Hindlimb muscle (tissue), 1 donor: ENCODE measurements at regions not wholly inside any gene's neighbourhood (a gene's known extent, or its start where the extent isn't known, plus 50 kb on each side); places are given as distances from the start of the nearest gene placed in this dataset.

Source experiments
- DNase-seq: peaks from one replicate; pipeline ENCODE4 v3.0.0-alpha.2; 2013

DNA sequence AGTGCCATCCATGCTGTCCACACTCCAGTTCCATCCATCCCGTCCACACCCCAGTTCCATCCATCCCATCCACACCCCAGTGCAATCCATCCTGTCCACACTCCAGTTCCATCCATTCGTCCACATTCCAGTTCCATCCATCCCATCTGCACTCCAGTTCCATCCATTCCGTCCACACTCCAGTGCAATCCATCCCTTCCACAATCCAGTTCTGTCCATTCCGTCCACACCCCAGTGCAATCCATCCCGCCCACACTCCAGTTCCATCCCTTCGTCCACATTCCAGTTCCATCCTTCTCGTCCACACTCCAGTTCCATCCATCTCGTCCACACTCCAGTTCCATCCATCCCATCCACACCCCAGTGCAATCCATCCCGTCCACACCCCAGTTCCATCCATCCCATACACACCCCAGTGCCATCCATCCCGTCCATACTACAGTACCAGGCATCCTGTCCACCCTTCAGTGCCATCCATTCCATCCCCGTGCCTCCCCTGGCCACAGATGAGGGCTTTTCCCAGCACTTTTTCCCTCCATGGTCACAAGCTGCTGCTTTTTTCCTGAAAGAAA is 704.0 kb downstream of the BRD1 start:
- DNase-seq = no peak

- no peak for DNase-seq
Observed at GRCh38 chr22:49119551-49119952, 708.1 kb downstream of the BRD1 start.

DNA sequence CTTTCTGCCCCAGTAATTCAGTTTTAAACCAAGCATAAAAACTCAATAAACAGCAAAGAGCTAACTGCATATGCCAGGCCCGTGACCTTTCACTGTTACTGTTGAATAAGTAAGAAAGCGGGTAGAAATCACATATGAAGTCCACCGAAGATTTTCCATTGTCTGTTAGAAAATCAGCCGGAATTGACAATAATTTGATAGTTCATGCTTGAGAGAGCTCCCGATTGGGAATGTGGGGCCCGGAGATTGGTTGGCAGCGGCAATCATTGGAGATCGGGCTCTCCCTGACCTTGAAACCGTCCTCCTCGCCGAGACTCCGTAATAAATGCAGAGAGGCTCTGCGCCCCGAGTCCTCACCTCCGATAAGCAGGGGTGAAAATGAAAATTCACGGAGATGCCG is 709.6 kb downstream of the BRD1 start:
- DNase-seq = no peak

GRCh38 chr22:49117486-49117885 is 710.2 kb downstream of the BRD1 start:
- DNase-seq = no peak

- DNase-seq = no peak
Observed at GRCh38 chr22:49116486-49117120, 711.1 kb downstream of the BRD1 start.

DNA sequence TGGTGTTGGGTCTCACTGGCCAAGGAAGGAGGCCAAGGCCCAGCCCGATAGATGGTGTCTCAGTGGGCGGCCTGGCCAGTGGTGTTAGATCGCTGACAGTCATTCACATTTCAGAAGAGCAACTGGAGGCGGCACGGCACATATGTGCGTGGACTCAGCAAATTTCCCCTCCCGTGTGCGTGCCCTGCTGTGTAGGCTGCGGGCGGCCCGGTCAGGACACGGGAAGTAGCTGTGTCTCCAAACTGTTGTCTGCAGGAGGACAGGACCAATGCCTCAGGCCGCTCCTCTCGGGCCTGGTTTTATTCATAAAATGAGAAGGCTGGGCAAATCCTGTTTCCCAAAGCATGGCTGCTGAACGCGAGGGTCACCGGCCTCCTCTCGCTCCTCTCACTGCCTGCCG is 711.7 kb downstream of the BRD1 start:
- no peak for DNase-seq

GRCh38 chr22:49115197-49115596 is 712.5 kb downstream of the BRD1 start:
- DNase-seq = no peak

- no peak for DNase-seq
Observed at GRCh38 chr22:49113758-49114157, 713.9 kb downstream of the BRD1 start.

- DNase-seq = no peak
Observed at GRCh38 chr22:49112661-49113626, 714.7 kb downstream of the BRD1 start.

- DNase-seq = no peak
Observed at GRCh38 chr22:49112176-49112575, 715.5 kb downstream of the BRD1 start.

DNA sequence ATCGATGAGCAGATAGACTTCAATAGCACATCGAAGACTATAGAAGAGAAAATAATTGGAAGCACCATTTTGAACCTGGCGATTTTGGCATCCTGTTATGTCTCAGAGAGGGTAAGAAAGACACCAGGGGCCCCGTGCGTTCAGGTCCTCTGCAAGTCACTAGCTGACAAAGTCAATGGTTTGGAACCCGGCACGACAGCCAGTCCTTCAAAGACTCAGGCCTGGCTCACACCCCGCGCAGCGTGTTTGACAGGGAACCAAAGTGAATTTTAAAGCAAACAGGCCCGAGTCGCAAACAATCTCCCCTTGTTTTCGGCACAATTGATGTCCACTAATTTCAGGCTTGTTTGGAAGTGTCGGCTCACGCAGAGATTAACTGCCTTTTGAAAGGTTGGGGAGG is 716.6 kb downstream of the BRD1 start:
- DNase-seq = no peak

- no peak for DNase-seq
Observed at GRCh38 chr22:49108636-49109315, 718.9 kb downstream of the BRD1 start.

DNA sequence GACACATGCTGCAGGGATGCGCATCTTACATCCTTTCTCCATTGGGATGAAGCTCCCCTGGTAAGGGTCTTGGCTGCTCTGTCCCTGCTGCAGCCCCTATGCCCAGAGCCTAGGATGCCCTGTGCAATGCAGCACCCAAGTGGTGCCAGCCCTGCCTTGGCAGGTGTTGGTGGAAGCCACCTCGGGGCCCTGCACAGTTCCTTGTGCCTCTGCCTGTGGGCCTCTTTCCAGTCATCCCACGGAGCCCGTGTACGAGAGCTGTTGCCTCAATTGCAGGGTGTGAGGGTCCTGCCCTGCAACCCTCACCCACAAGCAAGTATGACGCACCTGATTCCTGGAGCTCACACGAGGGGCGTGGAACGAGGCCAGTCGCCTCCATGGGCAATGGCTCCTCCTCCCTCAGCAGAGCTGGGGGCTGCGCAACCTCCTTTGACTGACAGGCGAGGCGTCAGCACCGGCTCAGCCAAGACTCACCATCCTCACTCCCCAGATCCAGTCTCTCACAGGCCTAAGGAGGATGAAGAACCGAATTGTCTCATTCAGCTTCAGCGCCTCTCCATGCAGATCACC is 719.6 kb downstream of the BRD1 start:
- no peak for DNase-seq

- no peak for DNase-seq
Observed at GRCh38 chr22:49107561-49107960, 720.1 kb downstream of the BRD1 start.

GRCh38 chr22:49106842-49107152 is 720.9 kb downstream of the BRD1 start:
- DNase-seq = no peak

- no peak for DNase-seq
Observed at GRCh38 chr22:49106096-49106841, 721.4 kb downstream of the BRD1 start.

DNA sequence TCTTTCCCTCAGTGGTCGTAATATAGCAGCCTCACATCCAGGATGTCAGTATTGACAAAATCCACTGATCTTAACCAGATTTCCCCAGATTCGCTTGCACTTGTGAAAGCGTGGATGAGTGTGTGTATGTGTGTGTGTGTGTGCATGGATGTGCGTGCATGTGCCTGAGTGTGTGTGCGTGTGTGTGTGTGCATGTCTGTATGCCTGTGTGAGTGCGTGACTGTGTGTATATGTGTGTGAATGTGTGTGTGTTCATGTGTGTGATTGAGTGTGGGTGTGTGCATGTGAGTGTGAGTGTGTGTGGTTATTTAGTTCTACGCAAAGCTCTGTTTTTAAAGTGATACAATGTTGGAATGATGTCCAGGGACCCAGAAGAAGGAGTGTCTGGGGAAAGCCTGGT is 723.2 kb downstream of the BRD1 start:
- no peak for DNase-seq

- no peak for DNase-seq
Observed at GRCh38 chr22:49103314-49104059, 724.2 kb downstream of the BRD1 start.

DNA sequence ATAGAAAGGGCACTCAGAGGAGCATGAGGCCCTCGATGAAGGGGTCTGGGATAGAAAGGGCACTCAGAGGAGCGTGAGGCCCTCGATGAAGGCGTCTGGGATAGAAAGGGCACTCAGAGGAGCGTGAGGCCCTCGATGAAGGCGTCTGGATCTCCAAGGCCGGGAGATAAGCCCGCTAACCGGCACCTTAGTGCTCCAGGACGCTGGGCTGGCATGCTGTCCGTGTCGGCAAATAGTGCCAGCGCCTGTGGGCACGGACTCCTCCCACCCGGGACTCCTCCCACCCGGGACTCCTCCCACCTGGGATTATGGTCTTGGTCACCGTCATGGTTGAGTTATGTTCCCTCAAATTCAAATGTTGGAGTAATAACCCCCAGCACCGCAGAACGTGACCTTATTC is 725.3 kb downstream of the BRD1 start:
- no peak for DNase-seq

DNA sequence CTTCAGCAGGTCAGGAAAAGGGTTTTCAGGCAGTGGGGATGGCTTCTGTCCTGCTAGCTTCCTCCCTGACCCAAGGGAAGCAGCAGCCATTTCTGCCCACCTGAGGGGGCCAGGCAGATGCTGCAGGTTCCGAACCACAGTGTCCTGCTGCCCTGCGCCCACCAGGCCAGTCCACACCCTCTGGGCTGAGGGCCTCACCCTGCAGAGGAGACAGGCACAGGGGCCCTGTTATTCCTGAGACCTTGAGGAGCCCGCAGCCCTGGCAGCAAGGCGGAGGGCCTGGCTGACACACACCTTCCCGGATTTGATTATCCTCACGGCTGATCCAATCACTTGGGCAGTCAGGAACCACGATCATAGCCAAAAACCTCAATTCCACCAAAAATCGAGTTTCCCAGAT is 725.8 kb downstream of the BRD1 start:
- DNase-seq = no peak

- no peak for DNase-seq
Observed at GRCh38 chr22:49101225-49101624, 726.4 kb downstream of the BRD1 start.
